Left lung (tissue), 4 donors: ENCODE measurements at regions not wholly inside any gene's neighbourhood (a gene's known extent, or its start where the extent isn't known, plus 50 kb on each side); places are given as distances from the start of the nearest gene placed in this dataset.

Source experiments
- ATAC-seq: fragments of 200-7000 bp; cut with Tn5 transposase; one replicate; pipeline ENCODE4 v1.9.1; 2020; ENCODE audit warnings: moderate library complexity
- DNase-seq, 4 donors: peaks; one replicate each; pipeline ENCODE4 v3.0.0-alpha.2; 2013 to 2020
- H3K27ac ChIP-seq, 2 donors: fragments of 200-600 bp; sonication (generic) in 1 of 2; one replicate each; pipeline versions ENCODE4 v1.5.0 to v1.8.0; 2020 to 2021
- H3K27me3 ChIP-seq, 2 donors: fragments of 200-600 bp; sonication (generic) in 1 of 2; one replicate each; pipeline versions ENCODE4 v1.5.0 to v1.8.0; 2020 to 2021
- H3K36me3 ChIP-seq, 2 donors: fragments of 200-600 bp; sonication (generic) in 1 of 2; one replicate each; pipeline versions ENCODE4 v1.5.0 to v1.8.0; 2020 to 2021
- H3K4me1 ChIP-seq, 2 donors: fragments of 200-600 bp; one replicate each; pipeline ENCODE4 v1.8.0; 2021
- H3K4me3 ChIP-seq, 2 donors: fragments of 200-600 bp; sonication (generic) in 1 of 2; one replicate each; pipeline versions ENCODE4 v1.5.0 to v1.8.0; 2020 to 2021; ENCODE audit warnings: mild to moderate bottlenecking in 1 of 2
- H3K9me3 ChIP-seq, 2 donors: fragments of 200-600 bp; sonication (generic) in 1 of 2; one replicate each; pipeline versions ENCODE4 v1.5.0 to v1.8.0; 2020 to 2021
- CTCF ChIP-seq, 2 donors: fragments of 200-600 bp; sonication (generic) in 1 of 2; IDR thresholded peaks; one replicate each; pipeline versions ENCODE4 v1.5.0 to v1.8.0; 2021; ENCODE audit warnings: antibody characterized with exemption in 2 of 2
- intact Hi-C, 2 donors: fragments of 100-400 bp; cut with DNase I; formaldehyde crosslinking; loops; one replicate each; pipeline versions ENCODE4 v1.11.2 to v1.14.2; 2022
- donor health status: DM: no; HTN: yes; CAD: no.
- donor health status: DM: no; HTN: no; CAD: no.

- no peak overlapping the region for H3K27ac ChIP-seq
- H3K27me3 ChIP-seq: no peaks in the 10 kb centered on the region
- no peak for DNase-seq
- no peaks in the 10 kb centered on the region for H3K4me1 ChIP-seq
- no peak for ATAC-seq
- intact Hi-C loops: no loop called here
- H3K36me3 ChIP-seq: no peaks in the 10 kb centered on the region
- H3K9me3 ChIP-seq: no peaks in the 10 kb centered on the region
- no peak overlapping the region for H3K4me3 ChIP-seq
- no peak for TF ChIP-seq CTCF (IDR thresholded peaks at IDR 0.05)
These were observed 108.6 kb upstream of the PDE1C start for GRCh38 chr7:32178677-32179366.

- no peak for TF ChIP-seq CTCF (IDR thresholded peaks at IDR 0.05)
- no peaks in the 10 kb centered on the region for H3K27me3 ChIP-seq
- H3K4me1 ChIP-seq: no peaks in the 10 kb centered on the region
- H3K9me3 ChIP-seq: no peaks in the 10 kb centered on the region
- no peak overlapping the region for H3K27ac ChIP-seq
- intact Hi-C loops: no loop called here
- H3K4me3 ChIP-seq: no peak overlapping the region
- ATAC-seq (no peak), DNase-seq (no peak)
- H3K36me3 ChIP-seq: no peaks in the 10 kb centered on the region
These were observed 107.0 kb upstream of the PDE1C start for GRCh38 chr7:32177232-32177631.

GRCh38 chr7:32175099-32175498 lies 104.9 kb upstream of the PDE1C start:
- Histone ChIP-seq H3K27me3 (no peaks in the 10 kb centered on the region), H3K36me3 (no peaks in the 10 kb centered on the region), H3K9me3 (no peaks in the 10 kb centered on the region), H3K4me3 (no peak overlapping the region), H3K4me1 (no peaks in the 10 kb centered on the region), H3K27ac (no peak overlapping the region)
- DNase-seq (no peak), ATAC-seq (no peak)
- intact Hi-C loops: no loop called here
- TF ChIP-seq CTCF (IDR thresholded peaks at IDR 0.05): no peak

- TF ChIP-seq CTCF (IDR thresholded peaks at IDR 0.05): no peak
These were observed 101.0 kb upstream of the PDE1C start for GRCh38 chr7:32171248-32171647.

GRCh38 chr7:32170838-32171237 lies 100.6 kb upstream of the PDE1C start:
- no peak for DNase-seq
- no peak for TF ChIP-seq CTCF (IDR thresholded peaks at IDR 0.05)
- Histone ChIP-seq H3K4me1 (no peaks in the 10 kb centered on the region), H3K27me3 (no peaks in the 10 kb centered on the region), H3K9me3 (no peaks in the 10 kb centered on the region), H3K36me3 (no peaks in the 10 kb centered on the region), H3K4me3 (no peak overlapping the region), H3K27ac (no peak overlapping the region)
- intact Hi-C loops: no loop called here
- ATAC-seq: no peak

More at GRCh38 chr7:32171248-32171647, 101.0 kb upstream of the PDE1C start:
- intact Hi-C loops: no loop called here
- no peaks in the 10 kb centered on the region for H3K27me3 ChIP-seq
- no peaks in the 10 kb centered on the region for H3K9me3 ChIP-seq
- H3K4me3 ChIP-seq: no peak overlapping the region
- no peak overlapping the region for H3K27ac ChIP-seq
- DNase-seq: no peak
- H3K4me1 ChIP-seq: no peaks in the 10 kb centered on the region
- no peaks in the 10 kb centered on the region for H3K36me3 ChIP-seq
- ATAC-seq: no peak
